Subcutaneous abdominal adipose tissue (tissue), 5 donors: ENCODE measurements at regions not wholly inside any gene's neighbourhood (a gene's known extent, or its start where the extent isn't known, plus 50 kb on each side); places are given as distances from the start of the nearest gene placed in this dataset.

ENCODE experiments used
- H3K27ac ChIP-seq: one replicate; pipeline ENCODE4 v1.7.0; 2013; ENCODE audit warnings: low read depth, mild to moderate bottlenecking, inconsistent platforms, low read length, moderate library complexity
- H3K27me3 ChIP-seq, 5 donors: one replicate each; pipeline ENCODE4 v1.7.0; 2013; ENCODE audit warnings: low read length in 5 of 5, inconsistent platforms in 1 of 5; ENCODE audit not compliant: control insufficient read depth in 5 of 5, insufficient read depth in 4 of 5
- H3K36me3 ChIP-seq, 5 donors: one replicate each; pipeline ENCODE4 v1.7.0; 2013; ENCODE audit warnings: low read length in 5 of 5; ENCODE audit not compliant: control insufficient read depth in 5 of 5, insufficient read depth in 5 of 5
- H3K4me1 ChIP-seq, 5 donors: one replicate each; pipeline ENCODE4 v1.7.0; 2013; ENCODE audit warnings: low read length in 5 of 5, mild to moderate bottlenecking in 3 of 5, moderate library complexity in 1 of 5; ENCODE audit not compliant: control insufficient read depth in 5 of 5, insufficient read depth in 5 of 5
- H3K4me3 ChIP-seq, 5 donors: one replicate each; pipeline ENCODE4 v1.7.0; 2013; ENCODE audit warnings: low read length in 5 of 5, low read depth in 1 of 5
- H3K9ac ChIP-seq, 5 donors: one replicate each; pipeline ENCODE4 v1.7.0; 2013; ENCODE audit warnings: low read length in 5 of 5, mild to moderate bottlenecking in 4 of 5, moderate library complexity in 3 of 5
- H3K9me3 ChIP-seq, 5 donors: one replicate each; pipeline ENCODE4 v1.7.0; 2013; ENCODE audit warnings: low read length in 5 of 5; ENCODE audit not compliant: control insufficient read depth in 5 of 5
- donor health status: healthy.
- donor health status: healthy.
- donor health status: healthy.
- donor health status: healthy.
- donor health status: healthy.

DNA sequence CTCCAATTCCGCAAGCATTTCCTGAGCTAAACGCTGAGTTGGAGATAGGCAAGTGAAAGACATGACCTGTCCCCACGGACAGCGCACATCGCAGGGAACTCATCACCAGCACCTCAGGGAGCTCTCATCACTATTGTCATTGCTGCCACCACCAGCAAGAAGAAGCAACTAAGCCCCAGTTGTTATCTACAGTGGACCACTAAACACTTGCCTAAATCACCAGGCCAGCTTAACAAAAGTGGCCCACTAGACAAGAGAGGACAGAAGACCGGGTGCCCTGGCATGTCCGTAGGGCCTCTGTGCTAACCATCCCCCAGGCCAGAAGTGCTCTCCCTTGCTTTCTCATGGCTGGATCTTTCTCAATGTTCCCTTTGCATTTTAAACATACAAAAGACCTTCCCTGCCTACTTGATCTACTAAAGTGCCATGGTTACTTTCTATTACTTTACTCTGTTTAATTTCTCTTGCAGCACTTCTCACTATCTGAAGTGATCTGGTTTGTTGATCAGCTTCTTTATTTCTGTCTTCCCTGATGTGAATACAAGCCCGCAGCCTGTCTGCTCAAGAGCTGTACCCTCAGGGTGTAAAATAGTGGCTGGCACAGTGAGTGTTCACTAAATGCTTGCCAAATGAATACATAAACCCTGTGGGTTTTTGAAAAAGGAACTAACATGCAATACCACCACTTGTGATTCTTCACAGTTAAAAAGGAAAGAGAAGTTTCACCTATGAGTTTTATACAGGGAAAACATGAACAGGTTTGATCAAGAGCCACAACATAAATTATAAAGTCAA, 60.9 kb upstream of the RFLNA start:
- H3K9me3 ChIP-seq: peaks cover 3 to 16% (median 15%) of the 10 kb centered on the region in 5 donors
- H3K4me1 ChIP-seq: no peaks in the 10 kb centered on the region
- no peak overlapping the region for H3K4me3 ChIP-seq
- H3K27me3 ChIP-seq: no peaks in the 10 kb centered on the region
- no peak overlapping the region for H3K27ac ChIP-seq
- H3K9ac ChIP-seq: no peak overlapping the region
- H3K36me3 ChIP-seq: no peaks in the 10 kb centered on the region

DNA sequence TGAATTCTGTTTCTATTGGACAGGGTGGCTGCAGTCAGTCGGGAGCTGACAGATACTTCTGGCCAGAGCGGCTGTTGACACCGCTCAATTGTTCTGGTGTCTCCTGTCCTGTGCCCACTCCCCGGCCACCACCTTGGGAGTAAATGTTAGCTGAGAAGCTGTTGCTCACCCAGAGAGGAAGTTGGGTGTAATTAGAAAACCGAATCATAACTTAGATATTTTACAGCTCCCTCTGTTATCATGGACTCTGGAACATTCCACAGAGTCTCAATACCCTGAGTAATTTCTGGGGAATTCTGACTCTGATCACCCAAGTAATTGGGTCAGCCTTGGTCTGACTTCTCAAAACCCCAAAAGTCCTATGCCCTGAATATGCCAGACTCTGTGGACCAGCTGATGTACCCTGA, 58.3 kb upstream of the RFLNA start:
- H3K4me1 ChIP-seq: no peaks in the 10 kb centered on the region
- peaks cover 0 to 8% (median 5%) of the 10 kb centered on the region in 5 donors for H3K9me3 ChIP-seq
- no peak overlapping the region for H3K4me3 ChIP-seq
- H3K27ac ChIP-seq: no peak overlapping the region
- peaks cover 0 to 3% (median 0%) of the 10 kb centered on the region in 5 donors for H3K27me3 ChIP-seq
- H3K36me3 ChIP-seq: no peaks in the 10 kb centered on the region
- no peak overlapping the region for H3K9ac ChIP-seq

DNA sequence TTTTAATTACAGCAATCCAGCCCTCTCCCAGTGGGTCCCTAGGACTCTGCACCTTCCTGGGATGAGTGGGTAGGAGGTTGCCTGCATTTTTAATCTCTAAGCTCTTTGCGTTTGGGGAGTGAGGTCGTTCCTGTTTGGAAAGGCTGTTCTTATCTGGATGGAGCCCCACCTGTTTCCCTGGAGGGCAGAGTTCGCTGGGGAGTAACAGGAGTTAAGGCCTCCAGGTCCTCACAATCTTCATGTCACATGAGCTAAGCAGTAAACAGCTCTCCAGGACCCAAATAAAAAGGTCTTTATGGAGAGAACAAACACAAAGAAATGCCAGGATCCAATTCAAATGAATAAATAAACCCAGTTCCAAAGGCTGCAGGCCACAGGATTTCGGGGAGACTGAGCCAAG, 56.0 kb upstream of the RFLNA start:
- H3K27ac ChIP-seq: no peak overlapping the region
- H3K4me3 ChIP-seq: no peak overlapping the region
- H3K36me3 ChIP-seq: no peaks in the 10 kb centered on the region
- H3K9ac ChIP-seq: no peak overlapping the region
- peaks cover under 1 to 8% (median 5%) of the 10 kb centered on the region in 5 donors for H3K9me3 ChIP-seq
- H3K27me3 ChIP-seq: peaks cover 0 to 5% (median 0%) of the 10 kb centered on the region in 5 donors
- H3K4me1 ChIP-seq: peaks cover 0 to 4% (median 0%) of the 10 kb centered on the region in 5 donors

DNA sequence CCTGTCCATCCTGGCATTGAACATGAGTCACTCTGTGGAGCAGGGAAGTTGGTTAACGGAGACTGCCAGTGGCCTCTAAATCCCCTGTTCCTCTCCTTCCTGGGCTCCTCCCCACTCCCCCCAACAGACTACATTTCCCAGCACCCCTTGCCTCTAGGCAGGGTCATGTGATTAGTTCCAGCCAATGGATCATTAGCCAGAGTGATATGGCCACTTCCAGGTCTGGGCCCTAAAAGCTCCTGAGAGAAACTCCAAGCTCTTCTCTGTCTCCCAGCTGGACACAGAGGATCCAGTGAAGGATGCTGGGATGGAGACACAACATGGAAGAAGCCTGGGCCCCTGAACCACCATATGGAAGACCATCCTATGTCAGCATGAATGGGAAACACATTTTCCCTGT, 54.4 kb upstream of the RFLNA start:
- Histone ChIP-seq H3K27ac (no peak overlapping the region), H3K9me3 (peaks cover 3 to 10% (median 6%) of the 10 kb centered on the region in 5 donors), H3K9ac (no peak overlapping the region), H3K4me3 (no peak overlapping the region), H3K27me3 (peaks cover 0 to 5% (median 0%) of the 10 kb centered on the region in 5 donors), H3K4me1 (peaks cover 0 to 4% (median 0%) of the 10 kb centered on the region in 5 donors), H3K36me3 (no peaks in the 10 kb centered on the region)

DNA sequence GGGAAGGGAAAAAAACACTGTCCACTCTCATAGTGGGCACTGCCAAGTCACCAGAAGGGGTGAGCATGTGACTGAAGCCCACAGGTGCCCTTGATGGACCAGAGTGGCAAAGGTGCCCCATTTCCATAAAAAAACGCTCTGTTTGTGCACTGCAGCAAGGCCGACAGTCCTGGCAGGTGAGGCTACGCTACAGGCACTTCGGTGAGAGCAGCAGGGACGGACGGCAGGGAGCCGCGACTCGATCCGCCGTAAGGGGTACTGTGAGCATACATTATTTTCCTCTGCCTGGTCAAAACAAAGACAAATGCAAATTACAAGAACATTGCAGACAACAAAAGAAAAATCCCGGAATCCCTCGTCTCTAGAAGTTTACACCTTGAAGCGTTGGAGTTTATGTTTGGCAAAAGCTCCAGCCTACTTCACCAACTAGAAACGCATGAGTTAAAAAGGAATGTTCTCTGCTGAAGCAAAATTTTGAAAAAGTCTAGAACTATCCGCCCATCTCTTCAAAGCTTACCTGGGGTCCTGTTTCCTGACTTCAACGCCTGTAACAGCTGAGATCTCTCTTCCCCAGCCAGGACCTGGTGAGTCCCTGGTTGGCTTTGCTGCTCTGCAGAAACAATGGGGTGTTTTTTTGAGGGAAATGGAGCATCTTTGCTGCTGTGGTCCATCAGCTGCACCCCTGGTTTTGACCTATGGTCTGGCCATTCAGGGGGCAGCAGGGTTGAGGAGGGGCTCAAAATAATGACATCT, 52.9 kb upstream of the RFLNA start:
- Histone ChIP-seq H3K4me1 (peaks cover 0 to 4% (median 0%) of the 10 kb centered on the region in 5 donors), H3K36me3 (no peaks in the 10 kb centered on the region), H3K27ac (no peak overlapping the region), H3K27me3 (peaks cover 0 to 5% (median 0%) of the 10 kb centered on the region in 5 donors), H3K4me3 (no peak overlapping the region), H3K9me3 (peaks cover 3 to 17% (median 13%) of the 10 kb centered on the region in 5 donors), H3K9ac (no peak overlapping the region)

DNA sequence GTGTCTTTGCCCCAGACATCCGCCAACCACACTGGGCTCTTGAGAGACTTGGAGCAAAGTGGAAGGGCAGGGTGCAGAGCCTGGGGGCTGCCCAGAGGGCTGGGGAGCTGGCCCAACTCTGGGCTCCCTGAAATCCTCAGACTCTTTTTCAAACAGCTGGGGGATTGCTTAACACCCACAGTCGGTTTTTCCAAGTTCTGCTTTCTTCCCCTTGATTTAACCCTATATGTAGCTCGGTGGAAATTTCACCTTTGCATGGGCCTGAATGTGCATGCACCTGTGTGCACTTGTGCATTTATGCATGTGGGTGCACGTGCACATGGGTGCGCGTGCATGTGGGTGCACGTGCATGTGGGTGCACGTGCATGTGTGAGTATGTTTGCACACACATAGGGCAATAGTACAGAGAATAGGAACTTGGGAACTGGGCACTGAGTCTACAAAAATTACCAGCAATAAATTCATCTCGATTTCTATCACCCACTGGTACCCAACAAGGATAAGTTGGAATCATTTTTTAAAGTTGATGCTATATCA, 52.3 kb upstream of the RFLNA start:
- Histone ChIP-seq H3K27ac (no peak overlapping the region), H3K27me3 (peaks cover 0 to 5% (median 0%) of the 10 kb centered on the region in 5 donors), H3K36me3 (no peaks in the 10 kb centered on the region), H3K4me1 (peaks cover 0 to 4% (median 0%) of the 10 kb centered on the region in 5 donors), H3K9me3 (peaks cover 3 to 22% (median 17%) of the 10 kb centered on the region in 5 donors), H3K9ac (no peak overlapping the region), H3K4me3 (no peak overlapping the region)

DNA sequence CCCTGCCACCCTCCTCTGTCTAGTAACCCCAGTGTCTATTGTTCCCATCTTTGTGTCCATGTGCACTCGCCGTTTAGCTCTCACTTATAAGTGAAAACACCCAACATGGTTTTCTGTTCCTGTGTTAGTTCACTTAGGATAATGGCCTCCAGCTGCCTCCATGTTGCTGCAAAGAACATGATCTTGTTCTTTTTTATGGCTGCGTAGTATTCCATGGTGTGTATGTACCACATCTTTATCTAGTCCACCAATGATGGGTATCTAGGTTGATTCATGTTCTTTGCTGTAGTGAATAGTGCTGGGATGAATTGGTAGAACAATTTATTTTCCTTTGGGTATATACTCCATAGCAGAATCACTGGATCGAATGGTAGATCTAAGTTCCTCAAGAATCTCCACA, 51.0 kb upstream of the RFLNA start:
- Histone ChIP-seq H3K4me3 (no peak overlapping the region), H3K27me3 (peaks cover 0 to 5% (median 0%) of the 10 kb centered on the region in 5 donors), H3K36me3 (no peaks in the 10 kb centered on the region), H3K9me3 (peaks cover 3 to 24% (median 20%) of the 10 kb centered on the region in 5 donors), H3K4me1 (peaks cover 0 to 5% (median 4%) of the 10 kb centered on the region in 5 donors), H3K9ac (no peak overlapping the region), H3K27ac (no peak overlapping the region)
